ENCODE measurements at regions not wholly inside any gene's neighbourhood (a gene's known extent, or its start where the extent isn't known, plus 50 kb on each side); places are given as distances from the start of the nearest gene placed in this dataset.

DNA sequence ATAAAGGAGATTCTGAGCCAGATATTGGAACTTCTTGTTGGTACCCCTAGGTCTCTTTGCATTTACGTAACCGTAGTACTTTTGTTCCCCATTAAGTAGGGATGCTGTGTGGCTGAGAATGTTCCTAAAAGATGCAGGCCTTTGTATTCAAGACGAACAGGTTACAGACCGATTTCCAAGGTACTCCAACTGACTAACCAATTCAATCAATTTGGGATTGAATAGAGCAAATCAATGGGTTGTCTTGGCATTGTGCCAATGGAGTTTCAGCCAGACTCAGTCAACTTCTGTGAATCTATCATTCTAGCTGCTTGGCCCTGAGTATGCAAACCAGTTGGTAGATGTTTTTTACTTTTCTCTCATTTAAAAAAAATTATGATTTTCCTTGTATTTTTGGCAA lies 347.3 kb upstream of the NPVF start:
- no peak for ATAC-seq
- H3K4me3 ChIP-seq: no peak overlapping the region
- H3K36me3 ChIP-seq (ENCODE audit: low read depth): no peaks in the 10 kb centered on the region
- intact Hi-C loops (cut with DNase I, micrococcal nuclease): no loop called here
- DNase-seq: no peak
- TF ChIP-seq, protein P1, sequence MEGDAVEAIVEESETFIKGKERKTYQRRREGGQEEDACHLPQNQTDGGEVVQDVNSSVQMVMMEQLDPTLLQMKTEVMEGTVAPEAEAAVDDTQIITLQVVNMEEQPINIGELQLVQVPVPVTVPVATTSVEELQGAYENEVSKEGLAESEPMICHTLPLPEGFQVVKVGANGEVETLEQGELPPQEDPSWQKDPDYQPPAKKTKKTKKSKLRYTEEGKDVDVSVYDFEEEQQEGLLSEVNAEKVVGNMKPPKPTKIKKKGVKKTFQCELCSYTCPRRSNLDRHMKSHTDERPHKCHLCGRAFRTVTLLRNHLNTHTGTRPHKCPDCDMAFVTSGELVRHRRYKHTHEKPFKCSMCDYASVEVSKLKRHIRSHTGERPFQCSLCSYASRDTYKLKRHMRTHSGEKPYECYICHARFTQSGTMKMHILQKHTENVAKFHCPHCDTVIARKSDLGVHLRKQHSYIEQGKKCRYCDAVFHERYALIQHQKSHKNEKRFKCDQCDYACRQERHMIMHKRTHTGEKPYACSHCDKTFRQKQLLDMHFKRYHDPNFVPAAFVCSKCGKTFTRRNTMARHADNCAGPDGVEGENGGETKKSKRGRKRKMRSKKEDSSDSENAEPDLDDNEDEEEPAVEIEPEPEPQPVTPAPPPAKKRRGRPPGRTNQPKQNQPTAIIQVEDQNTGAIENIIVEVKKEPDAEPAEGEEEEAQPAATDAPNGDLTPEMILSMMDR (IDR thresholded peaks at IDR 0.05): no peak
- peaks cover 15% of the 10 kb centered on the region for H3K4me1 ChIP-seq (ENCODE audit: low read depth)
- H3K9me3 ChIP-seq: no peaks in the 10 kb centered on the region

DNA sequence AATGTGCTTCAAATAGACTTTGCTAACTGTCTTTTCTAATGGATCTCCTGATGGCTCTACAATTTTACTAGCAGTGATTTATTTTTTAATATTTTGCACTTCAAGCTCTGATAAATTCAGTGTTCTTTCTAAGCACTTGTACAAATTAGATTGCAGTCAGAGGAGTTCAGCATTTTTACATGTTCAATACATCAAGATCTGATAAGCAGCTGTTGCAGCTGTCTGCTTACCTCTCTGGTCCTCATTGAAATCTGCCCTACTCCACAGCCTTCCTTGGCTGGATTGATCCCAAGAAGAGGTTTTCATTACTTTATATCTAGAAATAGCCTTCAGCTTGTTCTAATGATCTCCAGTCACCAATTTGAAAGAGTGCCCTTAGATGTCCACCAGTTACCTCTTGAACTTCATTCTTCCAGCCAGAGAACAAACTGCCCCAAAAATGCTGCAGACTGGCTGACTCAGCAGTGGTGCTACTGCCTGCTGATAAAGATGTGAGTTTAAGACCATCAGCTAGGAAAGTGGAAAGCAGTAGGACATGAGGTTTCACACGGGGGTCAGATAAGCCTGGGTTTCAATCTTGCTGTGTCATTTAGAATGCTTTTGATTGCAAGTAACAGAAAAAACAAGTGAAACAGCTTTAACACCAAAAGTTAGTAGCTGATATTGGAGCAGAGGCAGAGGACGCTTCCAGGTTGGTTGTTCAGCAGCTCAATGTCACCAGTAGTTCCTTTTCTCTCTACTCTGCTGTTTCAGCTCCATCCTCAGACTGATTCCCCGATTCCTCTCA lies 350.9 kb upstream of the NPVF start:
- ATAC-seq (peak; percentile 20), DNase-seq (no peak)
- Histone ChIP-seq H3K4me3 (no peak overlapping the region), H3K36me3 (ENCODE audit: low read depth) (no peaks in the 10 kb centered on the region), H3K9me3 (no peaks in the 10 kb centered on the region), H3K4me1 (ENCODE audit: low read depth) (peaks cover 18% of the 10 kb centered on the region)
- TF ChIP-seq, protein P1 (IDR thresholded peaks at IDR 0.05): no peak
- intact Hi-C loops (cut with DNase I, micrococcal nuclease): no loop called here

DNA sequence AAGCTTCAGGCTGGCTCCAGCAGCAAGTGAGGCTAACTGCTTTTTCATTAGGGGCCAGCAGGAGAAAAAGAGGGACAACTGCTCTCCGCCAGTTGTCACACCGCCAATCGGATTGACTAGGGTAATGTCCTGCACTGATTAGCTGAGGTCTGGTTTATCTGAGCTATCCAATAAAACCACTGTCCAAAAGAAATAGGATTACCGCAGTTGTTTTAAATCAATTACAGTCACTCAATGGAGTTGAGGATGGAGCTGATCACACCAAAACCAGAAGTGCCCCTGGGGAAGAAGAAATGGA lies 351.4 kb upstream of the NPVF start:
- Histone ChIP-seq H3K4me1 (ENCODE audit: low read depth) (peaks cover 18% of the 10 kb centered on the region), H3K36me3 (ENCODE audit: low read depth) (no peaks in the 10 kb centered on the region), H3K9me3 (no peaks in the 10 kb centered on the region), H3K4me3 (no peak overlapping the region)
- TF ChIP-seq, protein P1 (IDR thresholded peaks at IDR 0.05): no peak
- DNase-seq (no peak), ATAC-seq (no peak)
- intact Hi-C loops (cut with DNase I, micrococcal nuclease): no loop called here

DNA sequence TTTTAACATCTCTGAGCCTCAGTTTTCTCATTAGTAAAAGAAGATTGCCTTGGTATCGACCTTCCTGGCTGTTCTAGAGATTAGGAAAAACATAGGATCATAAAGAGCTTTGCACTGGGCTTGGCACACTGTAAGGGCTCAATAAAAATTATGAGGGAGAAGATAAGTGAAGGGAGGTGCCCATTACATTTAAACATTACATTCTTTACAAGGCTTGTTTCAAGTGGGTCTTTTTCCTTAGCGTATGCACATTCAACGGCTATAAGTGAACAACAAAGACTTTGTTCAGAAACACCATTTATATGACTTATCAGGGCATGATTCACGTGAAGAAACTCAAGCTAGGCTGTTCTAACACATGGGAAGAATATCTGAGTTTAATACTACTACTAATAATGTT lies 351.9 kb upstream of the NPVF start:
- Histone ChIP-seq H3K4me1 (ENCODE audit: low read depth) (peaks cover 18% of the 10 kb centered on the region), H3K9me3 (no peaks in the 10 kb centered on the region), H3K4me3 (no peak overlapping the region), H3K36me3 (ENCODE audit: low read depth) (no peaks in the 10 kb centered on the region)
- TF ChIP-seq, protein P1 (IDR thresholded peaks at IDR 0.05): no peak
- ATAC-seq (peak; percentile 93), DNase-seq (peak in 1 of 3 donors; percentile 41)
- intact Hi-C loops (cut with DNase I, micrococcal nuclease): no loop called here

DNA sequence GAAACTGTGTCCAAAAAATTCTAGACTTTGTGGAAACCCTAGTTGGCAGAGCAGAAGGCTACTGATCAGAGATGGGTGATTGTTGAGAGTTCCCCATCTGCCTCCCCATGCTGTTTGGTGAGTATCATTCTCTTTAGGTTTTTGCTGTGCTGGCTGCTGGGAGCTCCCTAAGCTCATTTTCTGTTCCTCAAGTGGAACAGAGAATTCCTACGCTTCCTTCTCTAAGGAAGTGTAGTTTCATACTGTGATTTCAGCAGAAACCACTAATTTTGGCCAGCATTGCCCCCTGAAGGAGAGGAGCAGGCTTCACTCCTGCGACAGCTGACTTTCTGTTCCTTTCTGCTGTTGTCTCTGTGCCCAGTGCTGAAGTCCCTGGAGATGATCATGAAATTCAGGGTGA lies 355.3 kb upstream of the NPVF start:
- Histone ChIP-seq H3K9me3 (no peaks in the 10 kb centered on the region), H3K4me3 (no peak overlapping the region), H3K4me1 (ENCODE audit: low read depth) (peaks cover 15% of the 10 kb centered on the region), H3K36me3 (ENCODE audit: low read depth) (no peaks in the 10 kb centered on the region)
- TF ChIP-seq, protein P1 (IDR thresholded peaks at IDR 0.05): no peak
- ATAC-seq: no peak
- no peak for DNase-seq
- intact Hi-C loops (cut with DNase I, micrococcal nuclease): no loop called here
